Suprapubic skin (tissue), 4 donors: ENCODE measurements at regions not wholly inside any gene's neighbourhood (a gene's known extent, or its start where the extent isn't known, plus 50 kb on each side); places are given as distances from the start of the nearest gene placed in this dataset.

Experiments used
- DNase-seq, 2 donors: peaks; one replicate each; pipeline ENCODE4 v3.0.0-alpha.2; 2019; ENCODE audit warnings: low spot score in 2 of 2
- H3K27ac ChIP-seq: fragments of 200-600 bp; sonication (generic); one replicate; pipeline ENCODE4 v1.5.1; 2019
- H3K27me3 ChIP-seq: fragments of 200-600 bp; sonication (generic); one replicate; pipeline ENCODE4 v1.5.1; 2019
- H3K36me3 ChIP-seq: fragments of 200-600 bp; sonication (generic); one replicate; pipeline ENCODE4 v1.5.1; 2019
- H3K4me1 ChIP-seq: fragments of 200-600 bp; sonication (generic); one replicate; pipeline ENCODE4 v1.5.1; 2019
- H3K4me3 ChIP-seq: fragments of 200-600 bp; sonication (generic); one replicate; pipeline ENCODE4 v1.5.1; 2019; ENCODE audit warnings: mild to moderate bottlenecking
- H3K9me3 ChIP-seq: fragments of 200-600 bp; sonication (generic); one replicate; pipeline ENCODE4 v1.5.1; 2019
- CTCF ChIP-seq, 2 donors: fragments of 200-600 bp in 1 of 2; fragments of 450-650 bp in 1 of 2; sonication (generic) in 1 of 2; IDR thresholded peaks; one replicate each; pipeline ENCODE4 v1.5.1; 2016 to 2019; ENCODE audit warnings: antibody characterized with exemption in 2 of 2, mild to moderate bottlenecking in 1 of 2, moderate library complexity in 1 of 2
- EP300 ChIP-seq: sonication (generic); formaldehyde crosslinking; IDR thresholded peaks from one replicate; pipeline ENCODE4 v1.6.1; 2017; ENCODE audit warnings: antibody characterized with exemption
- POLR2A ChIP-seq, 2 donors: fragments of 450-650 bp; IDR thresholded peaks; one replicate each; pipeline ENCODE4 v1.6.1; 2017; ENCODE audit warnings: antibody characterized with exemption in 2 of 2, mild to moderate bottlenecking in 2 of 2, moderate library complexity in 2 of 2
- POLR2AphosphoS5 ChIP-seq, 3 donors: sonication (generic); formaldehyde crosslinking; IDR thresholded peaks; one replicate each; pipeline ENCODE4 v1.6.1; 2017; ENCODE audit warnings: antibody characterized with exemption in 3 of 3
- WGBS: methylation state at CpG from one replicate; pipeline ENCODE4 v1.1.5; 2018; 5-methylcytosine and 5-hydroxymethylcytosine counted together

GRCh38 chr9:96133321-96134021 lies 168.5 kb downstream of the HSD17B3 start:
- Histone ChIP-seq H3K4me1 (peaks cover 18% of the 10 kb centered on the region), H3K36me3 (no peaks in the 10 kb centered on the region), H3K27ac (no peak overlapping the region), H3K27me3 (peaks cover 7% of the 10 kb centered on the region), H3K9me3 (no peaks in the 10 kb centered on the region), H3K4me3 (no peak overlapping the region)
- WGBS: 98% methylated on average over 6 of the region's 6 CpGs
- no peak for DNase-seq
- TF ChIP-seq POLR2AphosphoS5 (IDR thresholded peaks at IDR 0.05): no peak
- no peak for TF ChIP-seq CTCF (IDR thresholded peaks at IDR 0.05)
- TF ChIP-seq EP300: no peak
- no peak for TF ChIP-seq POLR2A (IDR thresholded peaks at IDR 0.05)

GRCh38 chr9:96131825-96132224 lies 170.2 kb downstream of the HSD17B3 start:
- Histone ChIP-seq H3K27me3 (peaks cover 7% of the 10 kb centered on the region), H3K36me3 (no peaks in the 10 kb centered on the region), H3K9me3 (no peaks in the 10 kb centered on the region), H3K4me1 (peaks cover 6% of the 10 kb centered on the region), H3K27ac (no peak overlapping the region), H3K4me3 (no peak overlapping the region)
- no peak for TF ChIP-seq EP300
- TF ChIP-seq CTCF (IDR thresholded peaks at IDR 0.05): no peak
- TF ChIP-seq POLR2A (IDR thresholded peaks at IDR 0.05): no peak
- TF ChIP-seq POLR2AphosphoS5 (IDR thresholded peaks at IDR 0.05): no peak
- DNase-seq: no peak
- 66% methylated on average over 4 of the region's 4 CpGs for WGBS

- no peak overlapping the region for H3K27ac ChIP-seq
- H3K4me1 ChIP-seq: peaks cover 4% of the 10 kb centered on the region
- no peak for DNase-seq
- H3K9me3 ChIP-seq: no peaks in the 10 kb centered on the region
- no peak for TF ChIP-seq POLR2A (IDR thresholded peaks at IDR 0.05)
- no peak for TF ChIP-seq CTCF (IDR thresholded peaks at IDR 0.05)
- TF ChIP-seq POLR2AphosphoS5 (IDR thresholded peaks at IDR 0.05): no peak
- no peak for TF ChIP-seq EP300
- H3K36me3 ChIP-seq: no peaks in the 10 kb centered on the region
- no peak overlapping the region for H3K4me3 ChIP-seq
- 88% methylated on average over 3 of the region's 3 CpGs for WGBS
- H3K27me3 ChIP-seq: peaks cover 7% of the 10 kb centered on the region
Measured at GRCh38 chr9:96130970-96131369, 171.0 kb downstream of the HSD17B3 start.

- 67% methylated on average over 6 of the region's 6 CpGs for WGBS
- no peak for DNase-seq
- Histone ChIP-seq H3K27me3 (peaks cover 7% of the 10 kb centered on the region), H3K27ac (no peak overlapping the region), H3K4me1 (peaks cover 4% of the 10 kb centered on the region), H3K36me3 (no peaks in the 10 kb centered on the region), H3K9me3 (no peaks in the 10 kb centered on the region), H3K4me3 (no peak overlapping the region)
- TF ChIP-seq POLR2AphosphoS5 (IDR thresholded peaks at IDR 0.05) (no peak), POLR2A (IDR thresholded peaks at IDR 0.05) (no peak), EP300 (no peak), CTCF (IDR thresholded peaks at IDR 0.05) (no peak)
Measured at GRCh38 chr9:96129747-96130146, 172.2 kb downstream of the HSD17B3 start.

GRCh38 chr9:96128880-96129279 lies 173.1 kb downstream of the HSD17B3 start:
- Histone ChIP-seq H3K4me3 (no peak overlapping the region), H3K36me3 (no peaks in the 10 kb centered on the region), H3K27ac (no peak overlapping the region), H3K27me3 (peaks cover 7% of the 10 kb centered on the region), H3K4me1 (peaks cover 4% of the 10 kb centered on the region), H3K9me3 (no peaks in the 10 kb centered on the region)
- TF ChIP-seq CTCF (IDR thresholded peaks at IDR 0.05) (no peak), POLR2AphosphoS5 (IDR thresholded peaks at IDR 0.05) (no peak), EP300 (no peak), POLR2A (IDR thresholded peaks at IDR 0.05) (no peak)
- 64% methylated on average over 2 of the region's 2 CpGs for WGBS
- no peak for DNase-seq
